ENCODE measurements at regions not wholly inside any gene's neighbourhood (a gene's known extent, or its start where the extent isn't known, plus 50 kb on each side); places are given as distances from the start of the nearest gene placed in this dataset.

- no peak overlapping the region for H2AFZ ChIP-seq (ENCODE audit: low read depth, low read length)
- no peak overlapping the region for H3K27ac ChIP-seq (ENCODE audit: insufficient read depth, low read depth, low read length)
- H3K4me1 ChIP-seq (ENCODE audit: control insufficient read depth, extremely low read depth, insufficient read depth, low read length) = no peaks in the 10 kb centered on the region
- dilution Hi-C loops (cut with MboI; ENCODE audit: extremely low pct_ligation_motif_present, low sequenced_read_pairs) (no loop called here), intact Hi-C loops (cut with micrococcal nuclease) (no loop called here)
- H3K79me2 ChIP-seq (ENCODE audit: control insufficient read depth, insufficient read depth, low read length) = no peaks in the 10 kb centered on the region
- BruUV-seq (replicated peaks) = no TSS peak
- DNase-seq (ENCODE audit: low read depth, low spot score) (no peak), FAIRE-seq (no peak)
- H3K27me3 ChIP-seq (ENCODE audit: control insufficient read depth in 2 of 2, insufficient read depth in 2 of 2, low read length in 2 of 2) = no peaks in the 10 kb centered on the region
- ChIA-PET POLR2A (no interaction called here), CTCF (no interaction called here)
- no peaks in the 10 kb centered on the region for H3K36me3 ChIP-seq (ENCODE audit: control insufficient read depth in 2 of 2, extremely low read depth in 1 of 2, insufficient read depth in 2 of 2, low read length in 2 of 2)
- TF ChIP-seq POLR2AphosphoS5 (IDR thresholded peaks at IDR 0.05; ENCODE audit: insufficient read depth, low read depth, low read length) (no peak), CTCF (IDR thresholded peaks at IDR 0.05; ENCODE audit: extremely low read depth in 1 of 2, insufficient read depth in 1 of 2, low read depth in 1 of 2, low read length in 2 of 2) (no peak), EZH2 (IDR thresholded peaks at IDR 0.05; ENCODE audit: borderline replicate concordance, low read depth, low read length, severe bottlenecking) (no peak), GATA2 (IDR thresholded peaks at IDR 0.05; ENCODE audit: insufficient read depth, insufficient read length, low read depth, low read length) (no peak), POLR2A (IDR thresholded peaks at IDR 0.05; ENCODE audit: low read depth, low read length) (no peak), JUN (IDR thresholded peaks at IDR 0.05; ENCODE audit: borderline replicate concordance, insufficient read depth, insufficient read length, low read depth) (no peak), MYC (IDR thresholded peaks at IDR 0.05; ENCODE audit: low read depth, low read length) (no peak), MAX (IDR thresholded peaks at IDR 0.05; ENCODE audit: insufficient read depth, insufficient read length) (no peak), FOS (IDR thresholded peaks at IDR 0.05; ENCODE audit: borderline replicate concordance, insufficient read depth, low read length) (no peak)
- no peaks in the 10 kb centered on the region for H3K9me1 ChIP-seq (replicated peaks; ENCODE audit: control insufficient read depth, extremely low read depth, insufficient read depth, low read length)
- no peak overlapping the region for H3K4me3 ChIP-seq (replicated peaks in 1 of 3; ENCODE audit: insufficient read depth in 1 of 3, low read depth in 1 of 3, low read length in 3 of 3)
- H4K20me1 ChIP-seq (replicated peaks; ENCODE audit: control insufficient read depth, extremely low read depth, insufficient read depth, low read length) = no peaks in the 10 kb centered on the region
- H3K9ac ChIP-seq (replicated peaks; ENCODE audit: extremely low read depth, insufficient read depth, low read length) = no peak overlapping the region
- H3K9me3 ChIP-seq (replicated peaks; ENCODE audit: control insufficient read depth, insufficient read depth, low read length) = peaks cover 2% of the 10 kb centered on the region
- no peak overlapping the region for H3K4me2 ChIP-seq (ENCODE audit: insufficient read depth, low read length)
These were observed 1221.1 kb upstream of the ADGRL3 start for GRCh38 chr4:59979061-59979460.
